CD4-positive, alpha-beta memory T cell (primary cell): ENCODE measurements at regions not wholly inside any gene's neighbourhood (a gene's known extent, or its start where the extent isn't known, plus 50 kb on each side); places are given as distances from the start of the nearest gene placed in this dataset.

Experiments
- CTCF ChIA-PET: fragments of 350-600 bp; sonication (Branson Sonifier 250); formaldehyde crosslinking; loops from one replicate; lab custom pipeline; 2021; ENCODE audit warnings: inconsistent platforms; ENCODE audit not compliant: partially characterized antibody; lab: Charles Lee
- POLR2A ChIA-PET: fragments of 350-600 bp; sonication (Branson Sonifier 250); formaldehyde crosslinking; loops from one replicate; lab custom pipeline; 2021; ENCODE audit not compliant: partially characterized antibody; lab: Charles Lee
- DNase-seq, 5 donors: peaks; one replicate each; pipeline versions ENCODE4 v3.0.0 to v3.0.0-alpha.2; 2020 to 2022; ENCODE audit warnings: mixed read lengths in 1 of 5
- H3K27ac ChIP-seq: one replicate; pipeline ENCODE4 v1.7.0; 2013; ENCODE audit warnings: low read depth, low read length
- H3K27me3 ChIP-seq: 2 replicates; pipeline ENCODE4 v1.7.0; 2013; ENCODE audit warnings: mild to moderate bottlenecking, low read length, moderate library complexity; ENCODE audit not compliant: insufficient read depth
- H3K36me3 ChIP-seq: 2 replicates; pipeline ENCODE4 v1.7.0; 2013; ENCODE audit warnings: mild to moderate bottlenecking, low read length, moderate library complexity; ENCODE audit not compliant: insufficient read depth
- H3K4me1 ChIP-seq: 2 replicates; pipeline ENCODE4 v1.7.0; 2013; ENCODE audit warnings: mild to moderate bottlenecking, low read length, moderate library complexity; ENCODE audit not compliant: insufficient read depth
- H3K4me3 ChIP-seq, 2 donors: one replicate each; pipeline ENCODE4 v1.7.0; 2013; ENCODE audit warnings: low read length in 2 of 2, mild to moderate bottlenecking in 1 of 2
- H3K9me3 ChIP-seq, 2 donors: one replicate each; pipeline ENCODE4 v1.7.0; 2013; ENCODE audit warnings: low read length in 2 of 2, control low read depth in 1 of 2; ENCODE audit not compliant: control insufficient read depth in 1 of 2
- H3K27ac Mint-ChIP-seq, 7 donors: one replicate each; pipeline ENCODE4 v1.8.0; 2020 to 2021; ENCODE audit warnings: mixed read lengths in 7 of 7, mild to moderate bottlenecking in 6 of 7, inconsistent platforms in 3 of 7, moderate library complexity in 3 of 7
- H3K27me3 Mint-ChIP-seq, 2 donors: one replicate each; pipeline ENCODE4 v1.8.0; 2020 to 2021; ENCODE audit warnings: mixed read lengths in 2 of 2
- H3K36me3 Mint-ChIP-seq, 2 donors: one replicate each; pipeline ENCODE4 v1.8.0; 2020 to 2021; ENCODE audit warnings: mixed read lengths in 2 of 2, inconsistent platforms in 1 of 2, mild to moderate bottlenecking in 1 of 2
- H3K4me1 Mint-ChIP-seq, 4 donors: one replicate each; pipeline ENCODE4 v1.8.0; 2020 to 2021; ENCODE audit warnings: mixed read lengths in 4 of 4, mild to moderate bottlenecking in 1 of 4
- H3K4me3 Mint-ChIP-seq, 8 donors: one replicate each; pipeline ENCODE4 v1.8.0; 2020 to 2021; ENCODE audit warnings: mixed read lengths in 8 of 8, mild to moderate bottlenecking in 7 of 8, moderate library complexity in 6 of 8, inconsistent platforms in 3 of 8
- H3K9me3 Mint-ChIP-seq, 8 donors: one replicate each; pipeline ENCODE4 v1.8.0; 2020 to 2021; ENCODE audit warnings: mixed read lengths in 8 of 8, mild to moderate bottlenecking in 5 of 8, inconsistent platforms in 3 of 8, moderate library complexity in 1 of 8
- intact Hi-C: fragments of 100-400 bp; cut with micrococcal nuclease; formaldehyde crosslinking; loops from one replicate; pipeline ENCODE4 v1.15.1; 2023

GRCh38 chr1:55839626-55840025, 624.5 kb upstream of the USP24 start:
- no peaks in the 10 kb centered on the region for H3K4me1 ChIP-seq
- H3K27me3 ChIP-seq, result no peaks in the 10 kb centered on the region
- intact Hi-C loops, result no loop called here
- no peaks in the 10 kb centered on the region for H3K4me1 Mint-ChIP-seq
- no peak overlapping the region for H3K27ac Mint-ChIP-seq
- H3K36me3 ChIP-seq, result no peaks in the 10 kb centered on the region
- no peak for DNase-seq
- no peak overlapping the region for H3K27ac ChIP-seq
- CTCF ChIA-PET, result no interaction called here
- H3K4me3 ChIP-seq, result no peak overlapping the region
- POLR2A ChIA-PET, result no interaction called here
- no peak overlapping the region for H3K4me3 Mint-ChIP-seq
- H3K36me3 Mint-ChIP-seq, result no peaks in the 10 kb centered on the region
- H3K27me3 Mint-ChIP-seq, result peaks cover 0 to 3% of the 10 kb centered on the region in 2 donors
- H3K9me3 ChIP-seq, result no peaks in the 10 kb centered on the region
- peaks cover 0 to 3% (median 1%) of the 10 kb centered on the region in 8 donors for H3K9me3 Mint-ChIP-seq

- Histone ChIP-seq H3K27me3 (no peaks in the 10 kb centered on the region), H3K27ac (no peak overlapping the region), H3K4me3 (no peak overlapping the region), H3K4me1 (no peaks in the 10 kb centered on the region), H3K36me3 (no peaks in the 10 kb centered on the region), H3K9me3 (no peaks in the 10 kb centered on the region)
- Mint-ChIP-seq H3K4me3 (no peak overlapping the region), H3K36me3 (no peaks in the 10 kb centered on the region), H3K4me1 (no peaks in the 10 kb centered on the region), H3K9me3 (peaks cover 0 to 3% (median 1%) of the 10 kb centered on the region in 8 donors), H3K27me3 (peaks cover 0 to 3% of the 10 kb centered on the region in 2 donors), H3K27ac (no peak overlapping the region)
- POLR2A ChIA-PET, result no interaction called here
- CTCF ChIA-PET, result no interaction called here
- intact Hi-C loops, result no loop called here
- no peak for DNase-seq
These were observed 624.1 kb upstream of the USP24 start for GRCh38 chr1:55839221-55839620.

- no peaks in the 10 kb centered on the region for H3K4me1 ChIP-seq
- no peak for DNase-seq
- POLR2A ChIA-PET, result no interaction called here
- no peaks in the 10 kb centered on the region for H3K36me3 Mint-ChIP-seq
- peaks cover 0 to 3% of the 10 kb centered on the region in 2 donors for H3K27me3 Mint-ChIP-seq
- H3K27ac Mint-ChIP-seq, result no peak overlapping the region
- no peaks in the 10 kb centered on the region for H3K4me1 Mint-ChIP-seq
- H3K27ac ChIP-seq, result no peak overlapping the region
- intact Hi-C loops, result no loop called here
- peaks cover 0 to 5% (median 1%) of the 10 kb centered on the region in 8 donors for H3K9me3 Mint-ChIP-seq
- no peaks in the 10 kb centered on the region for H3K9me3 ChIP-seq
- no peak overlapping the region for H3K4me3 ChIP-seq
- no peak overlapping the region for H3K4me3 Mint-ChIP-seq
- CTCF ChIA-PET, result no interaction called here
- H3K27me3 ChIP-seq, result no peaks in the 10 kb centered on the region
- no peaks in the 10 kb centered on the region for H3K36me3 ChIP-seq
These were observed 620.9 kb upstream of the USP24 start for GRCh38 chr1:55836086-55836485.

- Histone ChIP-seq H3K27me3 (no peaks in the 10 kb centered on the region), H3K4me3 (no peak overlapping the region), H3K4me1 (no peaks in the 10 kb centered on the region), H3K27ac (no peak overlapping the region), H3K9me3 (no peaks in the 10 kb centered on the region), H3K36me3 (no peaks in the 10 kb centered on the region)
- H3K27me3 Mint-ChIP-seq, result peaks cover 0 to 3% of the 10 kb centered on the region in 2 donors
- CTCF ChIA-PET, result no interaction called here
- H3K36me3 Mint-ChIP-seq, result no peaks in the 10 kb centered on the region
- POLR2A ChIA-PET, result no interaction called here
- intact Hi-C loops, result no loop called here
- H3K9me3 Mint-ChIP-seq, result peaks cover 0 to 9% (median 0%) of the 10 kb centered on the region in 8 donors
- no peak overlapping the region for H3K27ac Mint-ChIP-seq
- no peak for DNase-seq
- no peak overlapping the region for H3K4me3 Mint-ChIP-seq
- H3K4me1 Mint-ChIP-seq, result no peaks in the 10 kb centered on the region
These were observed 618.4 kb upstream of the USP24 start for GRCh38 chr1:55833529-55834091.

GRCh38 chr1:55831759-55832158, 616.6 kb upstream of the USP24 start:
- intact Hi-C loops, result no loop called here
- Mint-ChIP-seq H3K36me3 (no peaks in the 10 kb centered on the region), H3K4me3 (no peak overlapping the region), H3K27ac (no peak overlapping the region), H3K4me1 (no peaks in the 10 kb centered on the region), H3K27me3 (no peaks in the 10 kb centered on the region), H3K9me3 (peaks cover 0 to 7% (median 0%) of the 10 kb centered on the region in 8 donors)
- H3K9me3 ChIP-seq, result no peaks in the 10 kb centered on the region
- POLR2A ChIA-PET, result no interaction called here
- no peak for DNase-seq
- CTCF ChIA-PET, result no interaction called here
- no peak overlapping the region for H3K27ac ChIP-seq
- no peak overlapping the region for H3K4me3 ChIP-seq
- H3K36me3 ChIP-seq, result no peaks in the 10 kb centered on the region
- H3K4me1 ChIP-seq, result no peaks in the 10 kb centered on the region
- no peaks in the 10 kb centered on the region for H3K27me3 ChIP-seq

GRCh38 chr1:55828044-55828443, 612.9 kb upstream of the USP24 start:
- H3K4me3 Mint-ChIP-seq, result no peak overlapping the region
- DNase-seq, result no peak
- peaks cover 0 to 4% (median 0%) of the 10 kb centered on the region in 8 donors for H3K9me3 Mint-ChIP-seq
- no peaks in the 10 kb centered on the region for H3K36me3 Mint-ChIP-seq
- no peaks in the 10 kb centered on the region for H3K27me3 ChIP-seq
- no peaks in the 10 kb centered on the region for H3K36me3 ChIP-seq
- ChIA-PET CTCF (no interaction called here), POLR2A (no interaction called here)
- H3K4me1 ChIP-seq, result no peaks in the 10 kb centered on the region
- H3K4me3 ChIP-seq, result no peak overlapping the region
- no peak overlapping the region for H3K27ac Mint-ChIP-seq
- H3K4me1 Mint-ChIP-seq, result no peaks in the 10 kb centered on the region
- H3K9me3 ChIP-seq, result no peaks in the 10 kb centered on the region
- H3K27me3 Mint-ChIP-seq, result no peaks in the 10 kb centered on the region
- intact Hi-C loops, result no loop called here
- H3K27ac ChIP-seq, result no peak overlapping the region

GRCh38 chr1:55827350-55827749, 612.2 kb upstream of the USP24 start:
- no peak overlapping the region for H3K4me3 Mint-ChIP-seq
- POLR2A ChIA-PET, result no interaction called here

More at GRCh38 chr1:55827350-55827749, 612.2 kb upstream of the USP24 start:
- no peak overlapping the region for H3K4me3 ChIP-seq
- H3K27me3 ChIP-seq, result no peaks in the 10 kb centered on the region
- no peak overlapping the region for H3K27ac ChIP-seq
- no peak overlapping the region for H3K27ac Mint-ChIP-seq
- no peaks in the 10 kb centered on the region for H3K4me1 ChIP-seq
- no peaks in the 10 kb centered on the region for H3K4me1 Mint-ChIP-seq
- H3K36me3 ChIP-seq, result no peaks in the 10 kb centered on the region
- no peaks in the 10 kb centered on the region for H3K9me3 ChIP-seq
- H3K9me3 Mint-ChIP-seq, result peaks cover 0 to 4% (median 0%) of the 10 kb centered on the region in 8 donors
- CTCF ChIA-PET, result no interaction called here
- H3K36me3 Mint-ChIP-seq, result no peaks in the 10 kb centered on the region
- H3K27me3 Mint-ChIP-seq, result no peaks in the 10 kb centered on the region
- intact Hi-C loops, result no loop called here
- no peak for DNase-seq
